ENCODE measurements at regions not wholly inside any gene's neighbourhood (a gene's known extent, or its start where the extent isn't known, plus 50 kb on each side); places are given as distances from the start of the nearest gene placed in this dataset.

DNA sequence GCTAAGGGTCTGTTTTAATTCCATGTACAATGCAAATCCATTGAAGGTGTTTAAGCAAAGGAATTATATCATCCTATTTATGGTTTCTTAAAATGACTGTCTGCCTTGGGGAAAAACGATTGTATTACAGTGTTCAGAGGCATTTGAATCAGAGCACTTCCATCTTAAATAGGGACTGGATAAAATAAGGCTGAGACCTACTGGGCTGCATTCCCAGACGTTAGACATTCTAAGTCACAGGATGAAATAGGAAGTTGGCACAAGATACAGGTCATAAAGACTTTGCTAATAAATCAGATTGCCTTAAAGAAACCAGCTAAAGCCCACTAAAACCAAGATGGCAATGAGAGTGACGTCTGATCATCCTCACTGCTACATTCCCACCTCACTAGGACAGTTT lies 1167.2 kb upstream of the PABPC4L start:
- TF ChIP-seq, protein P1, sequence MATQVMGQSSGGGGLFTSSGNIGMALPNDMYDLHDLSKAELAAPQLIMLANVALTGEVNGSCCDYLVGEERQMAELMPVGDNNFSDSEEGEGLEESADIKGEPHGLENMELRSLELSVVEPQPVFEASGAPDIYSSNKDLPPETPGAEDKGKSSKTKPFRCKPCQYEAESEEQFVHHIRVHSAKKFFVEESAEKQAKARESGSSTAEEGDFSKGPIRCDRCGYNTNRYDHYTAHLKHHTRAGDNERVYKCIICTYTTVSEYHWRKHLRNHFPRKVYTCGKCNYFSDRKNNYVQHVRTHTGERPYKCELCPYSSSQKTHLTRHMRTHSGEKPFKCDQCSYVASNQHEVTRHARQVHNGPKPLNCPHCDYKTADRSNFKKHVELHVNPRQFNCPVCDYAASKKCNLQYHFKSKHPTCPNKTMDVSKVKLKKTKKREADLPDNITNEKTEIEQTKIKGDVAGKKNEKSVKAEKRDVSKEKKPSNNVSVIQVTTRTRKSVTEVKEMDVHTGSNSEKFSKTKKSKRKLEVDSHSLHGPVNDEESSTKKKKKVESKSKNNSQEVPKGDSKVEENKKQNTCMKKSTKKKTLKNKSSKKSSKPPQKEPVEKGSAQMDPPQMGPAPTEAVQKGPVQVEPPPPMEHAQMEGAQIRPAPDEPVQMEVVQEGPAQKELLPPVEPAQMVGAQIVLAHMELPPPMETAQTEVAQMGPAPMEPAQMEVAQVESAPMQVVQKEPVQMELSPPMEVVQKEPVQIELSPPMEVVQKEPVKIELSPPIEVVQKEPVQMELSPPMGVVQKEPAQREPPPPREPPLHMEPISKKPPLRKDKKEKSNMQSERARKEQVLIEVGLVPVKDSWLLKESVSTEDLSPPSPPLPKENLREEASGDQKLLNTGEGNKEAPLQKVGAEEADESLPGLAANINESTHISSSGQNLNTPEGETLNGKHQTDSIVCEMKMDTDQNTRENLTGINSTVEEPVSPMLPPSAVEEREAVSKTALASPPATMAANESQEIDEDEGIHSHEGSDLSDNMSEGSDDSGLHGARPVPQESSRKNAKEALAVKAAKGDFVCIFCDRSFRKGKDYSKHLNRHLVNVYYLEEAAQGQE (IDR thresholded peaks at IDR 0.05; ENCODE audit: low read depth): no peak
- TF ChIP-seq MAX (IDR thresholded peaks at IDR 0.05) (no peak), TAF1 (IDR thresholded peaks at IDR 0.05; ENCODE audit: low read depth) (no peak)
